Nephron progenitor cell (in vitro differentiated cells): ENCODE measurements at regions not wholly inside any gene's neighbourhood (a gene's known extent, or its start where the extent isn't known, plus 50 kb on each side); places are given as distances from the start of the nearest gene placed in this dataset.

ENCODE experiments used
- DNase-seq: peaks from one replicate; pipeline ENCODE4 v3.0.0; 2021
- H3K27ac Mint-ChIP-seq: 2 replicates; pipeline ENCODE4 v1.8.0; 2021; ENCODE audit warnings: mild to moderate bottlenecking, moderate library complexity, mixed read lengths
- H3K27me3 Mint-ChIP-seq: 2 replicates; pipeline ENCODE4 v1.8.0; 2021; ENCODE audit warnings: mild to moderate bottlenecking, low read depth, mixed read lengths; ENCODE audit not compliant: poor library complexity
- H3K36me3 Mint-ChIP-seq: 2 replicates; pipeline ENCODE4 v1.8.0; 2021; ENCODE audit warnings: low read depth, mixed read lengths
- H3K4me1 Mint-ChIP-seq: 2 replicates; pipeline ENCODE4 v1.8.0; 2021; ENCODE audit warnings: mixed read lengths
- H3K4me3 Mint-ChIP-seq: 2 replicates; pipeline ENCODE4 v1.8.0; 2021; ENCODE audit warnings: mild to moderate bottlenecking, moderate library complexity, mixed read lengths
- H3K9me3 Mint-ChIP-seq: 2 replicates; pipeline ENCODE4 v1.8.0; 2021; ENCODE audit warnings: mild to moderate bottlenecking, moderate library complexity, mixed read lengths
- CTCF ChIP-seq: fragments of 200-600 bp; sonication (generic); IDR thresholded peaks from 2 replicates; pipeline ENCODE4 v1.5.0; 2021; ENCODE audit warnings: antibody characterized with exemption

GRCh38 chr5:159762921-159763320 is 153.4 kb upstream of the ADRA1B start:
- no peak overlapping the region for H3K4me3 Mint-ChIP-seq
- peaks cover 9% of the 10 kb centered on the region for H3K27me3 Mint-ChIP-seq
- H3K36me3 Mint-ChIP-seq = no peaks in the 10 kb centered on the region
- H3K4me1 Mint-ChIP-seq = peaks cover 4% of the 10 kb centered on the region
- TF ChIP-seq CTCF = no peak
- H3K27ac Mint-ChIP-seq = peak overlapping the region; percentile 20
- no peaks in the 10 kb centered on the region for H3K9me3 Mint-ChIP-seq
- DNase-seq = no peak

GRCh38 chr5:159763562-159763961 is 152.7 kb upstream of the ADRA1B start:
- no peak for DNase-seq
- Mint-ChIP-seq H3K36me3 (no peaks in the 10 kb centered on the region), H3K27me3 (peaks cover 11% of the 10 kb centered on the region), H3K4me1 (peaks cover 4% of the 10 kb centered on the region), H3K27ac (no peak overlapping the region), H3K4me3 (no peak overlapping the region), H3K9me3 (no peaks in the 10 kb centered on the region)
- TF ChIP-seq CTCF = no peak

GRCh38 chr5:159764283-159765134 is 151.8 kb upstream of the ADRA1B start:
- no peak overlapping the region for H3K27ac Mint-ChIP-seq
- no peaks in the 10 kb centered on the region for H3K36me3 Mint-ChIP-seq
- H3K4me1 Mint-ChIP-seq = peaks cover 4% of the 10 kb centered on the region
- H3K4me3 Mint-ChIP-seq = no peak overlapping the region
- H3K27me3 Mint-ChIP-seq = peaks cover 18% of the 10 kb centered on the region
- no peaks in the 10 kb centered on the region for H3K9me3 Mint-ChIP-seq
- TF ChIP-seq CTCF = no peak
- DNase-seq = no peak

GRCh38 chr5:159765135-159765433 is 151.2 kb upstream of the ADRA1B start:
- H3K27ac Mint-ChIP-seq = no peak overlapping the region
- no peaks in the 10 kb centered on the region for H3K9me3 Mint-ChIP-seq
- H3K4me1 Mint-ChIP-seq = peaks cover 4% of the 10 kb centered on the region

GRCh38 chr5:159765760-159766517 is 150.3 kb upstream of the ADRA1B start:
- H3K27me3 Mint-ChIP-seq = peaks cover 15% of the 10 kb centered on the region
- no peaks in the 10 kb centered on the region for H3K9me3 Mint-ChIP-seq

More at GRCh38 chr5:159765135-159765433, 151.2 kb upstream of the ADRA1B start:
- Mint-ChIP-seq H3K36me3 (no peaks in the 10 kb centered on the region), H3K4me3 (no peak overlapping the region), H3K27me3 (peaks cover 17% of the 10 kb centered on the region)
- DNase-seq = no peak
- TF ChIP-seq CTCF = no peak

More at GRCh38 chr5:159765760-159766517, 150.3 kb upstream of the ADRA1B start:
- no peak overlapping the region for H3K27ac Mint-ChIP-seq
- no peaks in the 10 kb centered on the region for H3K36me3 Mint-ChIP-seq
- no peak for DNase-seq
- H3K4me3 Mint-ChIP-seq = no peak overlapping the region
- H3K4me1 Mint-ChIP-seq = peaks cover 4% of the 10 kb centered on the region
- no peak for TF ChIP-seq CTCF
